Mesenchymal stem cell (in vitro differentiated cells and primary cell): ENCODE measurements at regions not wholly inside any gene's neighbourhood (a gene's known extent, or its start where the extent isn't known, plus 50 kb on each side); places are given as distances from the start of the nearest gene placed in this dataset.

Source experiments
- DNase-seq: peaks from one replicate; pipeline ENCODE4 v3.0.0-alpha.2; 2013
- H2AFZ ChIP-seq: one replicate; pipeline ENCODE4 v1.6.1; 2013; ENCODE audit warnings: low read depth, mild to moderate bottlenecking, control low read depth, inconsistent platforms, low read length, moderate library complexity
- H2AK5ac ChIP-seq: 2 replicates; pipeline ENCODE4 v1.6.1; 2013; ENCODE audit warnings: low read length, moderate library complexity, mild to moderate bottlenecking, inconsistent platforms; ENCODE audit not compliant: severe bottlenecking
- H2BK120ac ChIP-seq: one replicate; pipeline ENCODE4 v1.6.1; 2013; ENCODE audit warnings: low read depth, mild to moderate bottlenecking, inconsistent platforms, low read length, moderate library complexity
- H2BK12ac ChIP-seq, 2 experiments: one replicate each; pipeline ENCODE4 v1.6.1; 2013; ENCODE audit warnings: inconsistent platforms in 2 of 2, low read length in 2 of 2, mild to moderate bottlenecking in 2 of 2, moderate library complexity in 2 of 2, control low read depth in 1 of 2
- H2BK15ac ChIP-seq: one replicate; pipeline ENCODE4 v1.6.1; 2013; ENCODE audit warnings: mild to moderate bottlenecking, low read depth, inconsistent platforms; ENCODE audit not compliant: poor library complexity, severe bottlenecking
- H2BK5ac ChIP-seq: 2 replicates; pipeline ENCODE4 v1.6.1; 2013; ENCODE audit warnings: low read depth, mild to moderate bottlenecking, low read length, control low read depth, inconsistent platforms; ENCODE audit not compliant: poor library complexity, severe bottlenecking
- H3K14ac ChIP-seq, 2 experiments: one replicate each; pipeline ENCODE4 v1.6.1; 2013; ENCODE audit warnings: inconsistent platforms in 2 of 2, low read length in 2 of 2, control low read depth in 1 of 2, mild to moderate bottlenecking in 1 of 2, moderate library complexity in 1 of 2
- H3K18ac ChIP-seq, 2 experiments: one replicate each; pipeline ENCODE4 v1.6.1; 2013; ENCODE audit warnings: inconsistent platforms in 2 of 2, low read length in 2 of 2, control low read depth in 1 of 2, low read depth in 1 of 2, mild to moderate bottlenecking in 1 of 2
- H3K23ac ChIP-seq, 2 experiments: one replicate each; pipeline ENCODE4 v1.6.1; 2013; ENCODE audit warnings: inconsistent platforms in 2 of 2, low read length in 2 of 2, mild to moderate bottlenecking in 2 of 2, moderate library complexity in 2 of 2, control low read depth in 1 of 2
- H3K27ac ChIP-seq: 2 replicates; pipeline ENCODE4 v1.5.1; 2013; ENCODE audit warnings: mild to moderate bottlenecking, moderate library complexity, low read length, control low read depth, inconsistent platforms; ENCODE audit not compliant: poor library complexity, severe bottlenecking
- H3K27me3 ChIP-seq, 2 experiments: 2 replicates each; pipeline versions ENCODE4 v1.6.1 to v1.7.0; 2013; ENCODE audit warnings: low read length in 2 of 2, mild to moderate bottlenecking in 2 of 2, moderate library complexity in 2 of 2, control low read depth in 1 of 2, inconsistent platforms in 1 of 2; ENCODE audit not compliant: control insufficient read depth in 1 of 2, insufficient read depth in 1 of 2
- H3K36me3 ChIP-seq, 2 experiments: 2 replicates each; pipeline versions ENCODE4 v1.6.1 to v1.7.0; 2013; ENCODE audit warnings: low read length in 2 of 2, control low read depth in 1 of 2, inconsistent platforms in 1 of 2, low read depth in 1 of 2, mild to moderate bottlenecking in 1 of 2; ENCODE audit not compliant: insufficient read depth in 2 of 2, control insufficient read depth in 1 of 2
- H3K4ac ChIP-seq, 2 experiments: one replicate each; pipeline ENCODE4 v1.6.1; 2013; ENCODE audit warnings: inconsistent platforms in 2 of 2, low read length in 2 of 2, mild to moderate bottlenecking in 2 of 2, moderate library complexity in 2 of 2, control low read depth in 1 of 2, low read depth in 1 of 2
- H3K4me1 ChIP-seq: 2 replicates; pipeline ENCODE4 v1.6.1; 2013; ENCODE audit warnings: low read depth, low read length, control low read depth; ENCODE audit not compliant: control insufficient read depth, insufficient read depth
- H3K4me2 ChIP-seq: 2 replicates; pipeline ENCODE4 v1.6.1; 2013; ENCODE audit warnings: low read length, mild to moderate bottlenecking, inconsistent platforms; ENCODE audit not compliant: poor library complexity, severe bottlenecking
- H3K4me3 ChIP-seq, 2 experiments: 2 replicates each; pipeline versions ENCODE4 v1.5.1 to v1.7.0; 2013; ENCODE audit warnings: low read length in 2 of 2, mild to moderate bottlenecking in 2 of 2, control low read depth in 1 of 2, low read depth in 1 of 2; ENCODE audit not compliant: insufficient read depth in 1 of 2
- H3K79me1 ChIP-seq: replicated peaks from 2 replicates; pipeline ENCODE4 v1.6.1; 2013; ENCODE audit warnings: mild to moderate bottlenecking, control low read depth, low read length, inconsistent platforms; ENCODE audit not compliant: poor library complexity, severe bottlenecking
- H3K9ac ChIP-seq: 2 replicates; pipeline ENCODE4 v1.7.0; 2013; ENCODE audit warnings: mild to moderate bottlenecking, low read length, moderate library complexity
- H3K9me3 ChIP-seq: 2 replicates; pipeline ENCODE4 v1.7.0; 2013; ENCODE audit warnings: mild to moderate bottlenecking, low read length; ENCODE audit not compliant: control insufficient read depth
- H4K8ac ChIP-seq: one replicate; pipeline ENCODE4 v1.6.1; 2013; ENCODE audit warnings: inconsistent platforms, mild to moderate bottlenecking, low read length, moderate library complexity
- H4K91ac ChIP-seq: one replicate; pipeline ENCODE4 v1.6.1; 2013; ENCODE audit warnings: mild to moderate bottlenecking, low read length, inconsistent platforms
- WGBS: methylation state at CpG from one replicate; pipeline ENCODE4 v1.1.7; 2013; ENCODE audit warnings: mixed read lengths; 5-methylcytosine and 5-hydroxymethylcytosine counted together

- no peaks in the 10 kb centered on the region for H3K27me3 ChIP-seq
- no peak overlapping the region for H3K27ac ChIP-seq
- no peak overlapping the region for H3K23ac ChIP-seq
- no peak overlapping the region for H4K8ac ChIP-seq
- H2AFZ ChIP-seq: no peak overlapping the region
- H3K36me3 ChIP-seq: no peaks in the 10 kb centered on the region
- H4K91ac ChIP-seq: no peak overlapping the region
- H3K4me2 ChIP-seq: no peak overlapping the region
- no peaks in the 10 kb centered on the region for H3K9me3 ChIP-seq
- WGBS: 95% methylated on average over 10 of the region's 10 CpGs
- no peak overlapping the region for H3K4ac ChIP-seq
- H2BK12ac ChIP-seq: no peak overlapping the region
- H3K4me1 ChIP-seq: no peaks in the 10 kb centered on the region
- no peak overlapping the region for H2BK5ac ChIP-seq
- no peak for DNase-seq
- H3K18ac ChIP-seq: peak overlapping the region in 1 of 2 experiments; percentile 6
- no peak overlapping the region for H3K9ac ChIP-seq
- no peak overlapping the region for H3K14ac ChIP-seq
- peak overlapping the region; percentile 56 for H2BK15ac ChIP-seq
- H3K4me3 ChIP-seq: no peak overlapping the region
- H2AK5ac ChIP-seq: no peak overlapping the region
- H2BK120ac ChIP-seq: no peak overlapping the region
- no peaks in the 10 kb centered on the region for H3K79me1 ChIP-seq
These were observed 316.6 kb upstream of the AKR1E2 start for GRCh38 chr10:4509405-4509804.

GRCh38 chr10:4506095-4506494, 319.9 kb upstream of the AKR1E2 start:
- H2BK12ac ChIP-seq: no peak overlapping the region
- H3K4me1 ChIP-seq: no peaks in the 10 kb centered on the region
- no peak overlapping the region for H4K8ac ChIP-seq
- no peak overlapping the region for H3K9ac ChIP-seq
- H3K14ac ChIP-seq: no peak overlapping the region
- H3K36me3 ChIP-seq: no peaks in the 10 kb centered on the region
- no peak for DNase-seq
- H4K91ac ChIP-seq: no peak overlapping the region
- no peaks in the 10 kb centered on the region for H3K27me3 ChIP-seq
- H2BK15ac ChIP-seq: no peak overlapping the region
- H3K4me2 ChIP-seq: no peak overlapping the region
- H3K79me1 ChIP-seq: no peaks in the 10 kb centered on the region
- no peak overlapping the region for H2BK120ac ChIP-seq
- no peak overlapping the region for H2BK5ac ChIP-seq
- no peak overlapping the region for H3K27ac ChIP-seq
- no peak overlapping the region for H3K4me3 ChIP-seq
- 71% methylated on average over 1 of the region's 2 CpGs for WGBS
- no peaks in the 10 kb centered on the region for H3K9me3 ChIP-seq
- no peak overlapping the region for H3K4ac ChIP-seq
- H3K18ac ChIP-seq: no peak overlapping the region
- H3K23ac ChIP-seq: no peak overlapping the region
- no peak overlapping the region for H2AFZ ChIP-seq
- H2AK5ac ChIP-seq: no peak overlapping the region

- H3K14ac ChIP-seq: no peak overlapping the region
- WGBS: 91% methylated on average over 5 of the region's 5 CpGs
- no peak overlapping the region for H3K4me3 ChIP-seq
These were observed 321.5 kb upstream of the AKR1E2 start for GRCh38 chr10:4504550-4504949.

GRCh38 chr10:4503076-4503475, 322.9 kb upstream of the AKR1E2 start:
- 92% methylated on average over 2 of the region's 2 CpGs for WGBS
- no peak overlapping the region for H3K9ac ChIP-seq
- H2AFZ ChIP-seq: no peak overlapping the region
- H3K36me3 ChIP-seq: no peaks in the 10 kb centered on the region
- no peak overlapping the region for H3K4ac ChIP-seq
- no peak overlapping the region for H3K14ac ChIP-seq
- no peaks in the 10 kb centered on the region for H3K27me3 ChIP-seq
- H3K79me1 ChIP-seq: no peaks in the 10 kb centered on the region
- H3K27ac ChIP-seq: no peak overlapping the region
- no peak overlapping the region for H2AK5ac ChIP-seq
- no peak overlapping the region for H3K23ac ChIP-seq
- no peak overlapping the region for H4K8ac ChIP-seq
- no peak overlapping the region for H3K4me2 ChIP-seq
- H2BK5ac ChIP-seq: no peak overlapping the region
- H4K91ac ChIP-seq: no peak overlapping the region
- H3K9me3 ChIP-seq: no peaks in the 10 kb centered on the region
- H2BK12ac ChIP-seq: no peak overlapping the region
- H2BK15ac ChIP-seq: no peak overlapping the region
- H3K4me3 ChIP-seq: no peak overlapping the region
- DNase-seq: no peak
- H3K4me1 ChIP-seq: peaks cover 2% of the 10 kb centered on the region
- no peak overlapping the region for H2BK120ac ChIP-seq
- H3K18ac ChIP-seq: no peak overlapping the region

More at GRCh38 chr10:4504550-4504949, 321.5 kb upstream of the AKR1E2 start:
- no peak overlapping the region for H2AK5ac ChIP-seq
- no peak overlapping the region for H4K8ac ChIP-seq
- H2AFZ ChIP-seq: no peak overlapping the region
- no peaks in the 10 kb centered on the region for H3K27me3 ChIP-seq
- no peak for DNase-seq
- no peak overlapping the region for H3K4ac ChIP-seq
- no peak overlapping the region for H2BK5ac ChIP-seq
- H3K27ac ChIP-seq: no peak overlapping the region
- H2BK15ac ChIP-seq: no peak overlapping the region
- no peak overlapping the region for H3K4me2 ChIP-seq
- H3K18ac ChIP-seq: no peak overlapping the region
- H3K23ac ChIP-seq: no peak overlapping the region
- no peak overlapping the region for H2BK12ac ChIP-seq
- H3K36me3 ChIP-seq: no peaks in the 10 kb centered on the region
- peaks cover 2% of the 10 kb centered on the region for H3K4me1 ChIP-seq
- H3K9me3 ChIP-seq: no peaks in the 10 kb centered on the region
- no peak overlapping the region for H4K91ac ChIP-seq
- no peak overlapping the region for H2BK120ac ChIP-seq
- no peak overlapping the region for H3K9ac ChIP-seq
- no peaks in the 10 kb centered on the region for H3K79me1 ChIP-seq
